Panc1 (cell line): ENCODE measurements at regions not wholly inside any gene's neighbourhood (a gene's known extent, or its start where the extent isn't known, plus 50 kb on each side); places are given as distances from the start of the nearest gene placed in this dataset.

ENCODE experiments used
- CTCF ChIP-seq: fragments of 450-650 bp; IDR thresholded peaks from 2 replicates; pipeline ENCODE4 v1.5.1; 2017; ENCODE audit warnings: mild to moderate bottlenecking
- TCF7L2 ChIP-seq: IDR thresholded peaks from 2 replicates; pipeline ENCODE4 v1.6.1; 2011; ENCODE audit warnings: mild to moderate bottlenecking, low read depth, low read length, inconsistent platforms

GRCh38 chr4:22091352-22091717 lies 142.8 kb upstream of the KCNIP4 start:
- TF ChIP-seq CTCF, result no peak
- TF ChIP-seq TCF7L2, result no peak
